ENCODE measurements at regions not wholly inside any gene's neighbourhood (a gene's known extent, or its start where the extent isn't known, plus 50 kb on each side); places are given as distances from the start of the nearest gene placed in this dataset.
"Not testable (repeated sequence)": the region's sequence is repeated elsewhere in the genome, so short reads cannot be mapped to it uniquely, and the experiment has no call there.

GRCh38 chr18:53864770-53865169 is 359.7 kb downstream of the MBD2 start:
- no peaks in the 10 kb centered on the region for H3K4me1 ChIP-seq (ENCODE audit: control insufficient read depth, insufficient read depth, low read length)
- H3K36me3 ChIP-seq (ENCODE audit: control insufficient read depth, insufficient read depth, low read length) = no peaks in the 10 kb centered on the region
- H3K9ac ChIP-seq (ENCODE audit: low read length) = no peak overlapping the region
- no peaks in the 10 kb centered on the region for H3K27me3 ChIP-seq (ENCODE audit: control insufficient read depth, insufficient read depth, low read length)
- no peak overlapping the region for H3K27ac ChIP-seq (ENCODE audit: low read depth, low read length)
- no peak overlapping the region for H3K4me3 ChIP-seq (ENCODE audit: low read depth, low read length)
- no peaks in the 10 kb centered on the region for H3K9me3 ChIP-seq (ENCODE audit: control insufficient read depth, insufficient read depth, low read depth, low read length)

- H3K27me3 ChIP-seq (ENCODE audit: control insufficient read depth, insufficient read depth, low read length) = no peaks in the 10 kb centered on the region
- H3K36me3 ChIP-seq (ENCODE audit: control insufficient read depth, insufficient read depth, low read length) = no peaks in the 10 kb centered on the region
- no peak overlapping the region for H3K27ac ChIP-seq (ENCODE audit: low read depth, low read length)
Observed at GRCh38 chr18:53862921-53863320, 361.5 kb downstream of the MBD2 start.

GRCh38 chr18:53861185-53861584 is 363.3 kb downstream of the MBD2 start:
- no peak overlapping the region for H3K27ac ChIP-seq (ENCODE audit: low read depth, low read length)
- no peaks in the 10 kb centered on the region for H3K36me3 ChIP-seq (ENCODE audit: control insufficient read depth, insufficient read depth, low read length)
- H3K4me1 ChIP-seq (ENCODE audit: control insufficient read depth, insufficient read depth, low read length) = no peaks in the 10 kb centered on the region
- H3K9ac ChIP-seq (ENCODE audit: low read length) = no peak overlapping the region
- no peak overlapping the region for H3K4me3 ChIP-seq (ENCODE audit: low read depth, low read length)
- H3K27me3 ChIP-seq (ENCODE audit: control insufficient read depth, insufficient read depth, low read length) = no peaks in the 10 kb centered on the region
- no peaks in the 10 kb centered on the region for H3K9me3 ChIP-seq (ENCODE audit: control insufficient read depth, insufficient read depth, low read depth, low read length)

More at GRCh38 chr18:53862921-53863320, 361.5 kb downstream of the MBD2 start:
- no peaks in the 10 kb centered on the region for H3K9me3 ChIP-seq (ENCODE audit: control insufficient read depth, insufficient read depth, low read depth, low read length)
- no peak overlapping the region for H3K4me3 ChIP-seq (ENCODE audit: low read depth, low read length)
- H3K9ac ChIP-seq (ENCODE audit: low read length) = no peak overlapping the region
- no peaks in the 10 kb centered on the region for H3K4me1 ChIP-seq (ENCODE audit: control insufficient read depth, insufficient read depth, low read length)

- Histone ChIP-seq H3K27me3 (ENCODE audit: control insufficient read depth, insufficient read depth, low read length) (no peaks in the 10 kb centered on the region), H3K4me3 (ENCODE audit: low read depth, low read length) (no peak overlapping the region), H3K9me3 (ENCODE audit: control insufficient read depth, insufficient read depth, low read depth, low read length) (no peaks in the 10 kb centered on the region), H3K4me1 (ENCODE audit: control insufficient read depth, insufficient read depth, low read length) (no peaks in the 10 kb centered on the region), H3K27ac (ENCODE audit: low read depth, low read length) (no peak overlapping the region), H3K36me3 (ENCODE audit: control insufficient read depth, insufficient read depth, low read length) (no peaks in the 10 kb centered on the region), H3K9ac (ENCODE audit: low read length) (no peak overlapping the region)
Observed at GRCh38 chr18:53859764-53860163, 364.7 kb downstream of the MBD2 start.

GRCh38 chr18:53850902-53851301 is 373.6 kb downstream of the MBD2 start:
- Histone ChIP-seq H3K9me3 (ENCODE audit: control insufficient read depth, insufficient read depth, low read depth, low read length) (0 out of 2 replicates have a peak, but pooled peaks cover 5% of the 10 kb centered on the region), H3K27me3 (ENCODE audit: control insufficient read depth, insufficient read depth, low read length) (no peaks in the 10 kb centered on the region), H3K4me3 (ENCODE audit: low read depth, low read length) (no peak overlapping the region), H3K9ac (ENCODE audit: low read length) (no peak overlapping the region), H3K4me1 (ENCODE audit: control insufficient read depth, insufficient read depth, low read length) (peaks cover 12% of the 10 kb centered on the region; the same call in 1 of the 2 replicates), H3K36me3 (ENCODE audit: control insufficient read depth, insufficient read depth, low read length) (no peaks in the 10 kb centered on the region), H3K27ac (ENCODE audit: low read depth, low read length) (no peak overlapping the region)

- H3K9me3 ChIP-seq (ENCODE audit: control insufficient read depth, insufficient read depth, low read depth, low read length) = 0 out of 2 replicates have a peak, but pooled peaks cover 5% of the 10 kb centered on the region
- no peak overlapping the region for H3K27ac ChIP-seq (ENCODE audit: low read depth, low read length)
- no peaks in the 10 kb centered on the region for H3K4me1 ChIP-seq (ENCODE audit: control insufficient read depth, insufficient read depth, low read length)
- H3K4me3 ChIP-seq (ENCODE audit: low read depth, low read length) = no peak overlapping the region
- no peaks in the 10 kb centered on the region for H3K27me3 ChIP-seq (ENCODE audit: control insufficient read depth, insufficient read depth, low read length)
- no peaks in the 10 kb centered on the region for H3K36me3 ChIP-seq (ENCODE audit: control insufficient read depth, insufficient read depth, low read length)
- no peak overlapping the region for H3K9ac ChIP-seq (ENCODE audit: low read length)
Observed at GRCh38 chr18:53843763-53844162, 380.7 kb downstream of the MBD2 start.

GRCh38 chr18:53843113-53843760 is 381.2 kb downstream of the MBD2 start:
- H3K9me3 ChIP-seq (ENCODE audit: control insufficient read depth, insufficient read depth, low read depth, low read length) = 0 out of 2 replicates have a peak, but pooled peaks cover 5% of the 10 kb centered on the region
- no peak overlapping the region for H3K9ac ChIP-seq (ENCODE audit: low read length)
- no peak overlapping the region for H3K27ac ChIP-seq (ENCODE audit: low read depth, low read length)
- H3K4me3 ChIP-seq (ENCODE audit: low read depth, low read length) = no peak overlapping the region
- no peaks in the 10 kb centered on the region for H3K36me3 ChIP-seq (ENCODE audit: control insufficient read depth, insufficient read depth, low read length)
- H3K27me3 ChIP-seq (ENCODE audit: control insufficient read depth, insufficient read depth, low read length) = no peaks in the 10 kb centered on the region
- no peaks in the 10 kb centered on the region for H3K4me1 ChIP-seq (ENCODE audit: control insufficient read depth, insufficient read depth, low read length)

- Histone ChIP-seq H3K27me3 (ENCODE audit: control insufficient read depth, insufficient read depth, low read length) (no peaks in the 10 kb centered on the region), H3K9ac (ENCODE audit: low read length) (no peak overlapping the region), H3K9me3 (ENCODE audit: control insufficient read depth, insufficient read depth, low read depth, low read length) (peaks cover 28% of the 10 kb centered on the region), H3K36me3 (ENCODE audit: control insufficient read depth, insufficient read depth, low read length) (no peaks in the 10 kb centered on the region; the same call in 1 of the 2 replicates), H3K4me1 (ENCODE audit: control insufficient read depth, insufficient read depth, low read length) (no peaks in the 10 kb centered on the region), H3K27ac (ENCODE audit: low read depth, low read length) (no peak overlapping the region), H3K4me3 (ENCODE audit: low read depth, low read length) (no peak overlapping the region)
Observed at GRCh38 chr18:53838746-53839145, 385.7 kb downstream of the MBD2 start.

- H3K9me3 ChIP-seq (ENCODE audit: control insufficient read depth, insufficient read depth, low read depth, low read length); H3K4me1 ChIP-seq (ENCODE audit: control insufficient read depth, insufficient read depth, low read length): not testable (repeated sequence)
Observed at GRCh38 chr18:53821141-53821540, 403.3 kb downstream of the MBD2 start.

GRCh38 chr18:53819671-53820070 is 404.8 kb downstream of the MBD2 start:
- peaks cover 5% of the 10 kb centered on the region for H3K4me1 ChIP-seq (ENCODE audit: control insufficient read depth, insufficient read depth, low read length)
- no peak overlapping the region for H3K27ac ChIP-seq (ENCODE audit: low read depth, low read length)
- no peaks in the 10 kb centered on the region for H3K9me3 ChIP-seq (ENCODE audit: control insufficient read depth, insufficient read depth, low read depth, low read length)
- no peak overlapping the region for H3K4me3 ChIP-seq (ENCODE audit: low read depth, low read length)
- no peaks in the 10 kb centered on the region for H3K36me3 ChIP-seq (ENCODE audit: control insufficient read depth, insufficient read depth, low read length)
- no peaks in the 10 kb centered on the region for H3K27me3 ChIP-seq (ENCODE audit: control insufficient read depth, insufficient read depth, low read length)
- no peak overlapping the region for H3K9ac ChIP-seq (ENCODE audit: low read length)

More at GRCh38 chr18:53821141-53821540, 403.3 kb downstream of the MBD2 start:
- H3K27me3 ChIP-seq (ENCODE audit: control insufficient read depth, insufficient read depth, low read length); H3K9ac ChIP-seq (ENCODE audit: low read length); H3K36me3 ChIP-seq (ENCODE audit: control insufficient read depth, insufficient read depth, low read length); H3K27ac ChIP-seq (ENCODE audit: low read depth, low read length): not testable (repeated sequence)
- 0 out of 2 replicates have a peak overlapping the region, but pooled peaks have one; percentile 12 for H3K4me3 ChIP-seq (ENCODE audit: low read depth, low read length)

GRCh38 chr18:53819174-53819573 is 405.3 kb downstream of the MBD2 start:
- Histone ChIP-seq H3K4me3 (ENCODE audit: low read depth, low read length) (no peak overlapping the region), H3K36me3 (ENCODE audit: control insufficient read depth, insufficient read depth, low read length) (no peaks in the 10 kb centered on the region), H3K4me1 (ENCODE audit: control insufficient read depth, insufficient read depth, low read length) (peaks cover 5% of the 10 kb centered on the region), H3K9ac (ENCODE audit: low read length) (no peak overlapping the region), H3K27ac (ENCODE audit: low read depth, low read length) (no peak overlapping the region), H3K27me3 (ENCODE audit: control insufficient read depth, insufficient read depth, low read length) (no peaks in the 10 kb centered on the region), H3K9me3 (ENCODE audit: control insufficient read depth, insufficient read depth, low read depth, low read length) (no peaks in the 10 kb centered on the region)
